ENCODE measurements at regions not wholly inside any gene's neighbourhood (a gene's known extent, or its start where the extent isn't known, plus 50 kb on each side); places are given as distances from the start of the nearest gene placed in this dataset.

DNA sequence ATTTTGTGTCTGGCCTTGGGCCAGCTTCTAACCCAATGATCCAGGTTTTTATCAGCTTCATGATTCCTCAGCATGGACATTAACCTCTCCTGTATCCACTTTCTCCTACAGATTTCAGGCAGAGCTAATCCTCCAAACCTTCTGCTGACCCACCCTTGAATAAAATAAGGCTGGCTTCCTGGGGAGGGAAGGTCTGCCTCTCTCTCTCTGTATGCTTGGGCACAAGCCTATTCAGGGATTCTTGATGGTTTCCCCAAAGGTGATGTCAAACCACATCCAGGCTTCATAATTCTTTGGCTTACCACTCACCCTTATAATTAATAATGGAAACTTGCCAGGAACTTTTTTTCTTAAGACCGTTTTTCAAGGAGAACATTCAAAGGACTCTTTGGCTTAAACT is 240.1 kb downstream of the UTP18 start:
- TF ChIP-seq, protein P1, sequence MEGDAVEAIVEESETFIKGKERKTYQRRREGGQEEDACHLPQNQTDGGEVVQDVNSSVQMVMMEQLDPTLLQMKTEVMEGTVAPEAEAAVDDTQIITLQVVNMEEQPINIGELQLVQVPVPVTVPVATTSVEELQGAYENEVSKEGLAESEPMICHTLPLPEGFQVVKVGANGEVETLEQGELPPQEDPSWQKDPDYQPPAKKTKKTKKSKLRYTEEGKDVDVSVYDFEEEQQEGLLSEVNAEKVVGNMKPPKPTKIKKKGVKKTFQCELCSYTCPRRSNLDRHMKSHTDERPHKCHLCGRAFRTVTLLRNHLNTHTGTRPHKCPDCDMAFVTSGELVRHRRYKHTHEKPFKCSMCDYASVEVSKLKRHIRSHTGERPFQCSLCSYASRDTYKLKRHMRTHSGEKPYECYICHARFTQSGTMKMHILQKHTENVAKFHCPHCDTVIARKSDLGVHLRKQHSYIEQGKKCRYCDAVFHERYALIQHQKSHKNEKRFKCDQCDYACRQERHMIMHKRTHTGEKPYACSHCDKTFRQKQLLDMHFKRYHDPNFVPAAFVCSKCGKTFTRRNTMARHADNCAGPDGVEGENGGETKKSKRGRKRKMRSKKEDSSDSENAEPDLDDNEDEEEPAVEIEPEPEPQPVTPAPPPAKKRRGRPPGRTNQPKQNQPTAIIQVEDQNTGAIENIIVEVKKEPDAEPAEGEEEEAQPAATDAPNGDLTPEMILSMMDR (conservative IDR thresholded peaks at IDR 0.05; ENCODE audit: low read depth in 2 of 2), result no peak
- TF ChIP-seq CREB1 (CRISPR knock-in tag; IDR thresholded peaks at IDR 0.05; ENCODE audit: low read depth) (no peak), EZH2phosphoT487 (IDR thresholded peaks at IDR 0.05; ENCODE audit: unreplicated experiment) (no peak), EZH2 (IDR thresholded peaks at IDR 0.05; ENCODE audit: low read depth, unreplicated experiment) (no peak), NANOG (IDR thresholded peaks at IDR 0.05; ENCODE audit: borderline replicate concordance) (no peak), POLR2AphosphoS5 (IDR thresholded peaks at IDR 0.05; ENCODE audit: low read depth) (no peak), STAT1 (IDR thresholded peaks at IDR 0.05; ENCODE audit: unreplicated experiment) (no peak)
- TF ChIP-seq, protein P2, sequence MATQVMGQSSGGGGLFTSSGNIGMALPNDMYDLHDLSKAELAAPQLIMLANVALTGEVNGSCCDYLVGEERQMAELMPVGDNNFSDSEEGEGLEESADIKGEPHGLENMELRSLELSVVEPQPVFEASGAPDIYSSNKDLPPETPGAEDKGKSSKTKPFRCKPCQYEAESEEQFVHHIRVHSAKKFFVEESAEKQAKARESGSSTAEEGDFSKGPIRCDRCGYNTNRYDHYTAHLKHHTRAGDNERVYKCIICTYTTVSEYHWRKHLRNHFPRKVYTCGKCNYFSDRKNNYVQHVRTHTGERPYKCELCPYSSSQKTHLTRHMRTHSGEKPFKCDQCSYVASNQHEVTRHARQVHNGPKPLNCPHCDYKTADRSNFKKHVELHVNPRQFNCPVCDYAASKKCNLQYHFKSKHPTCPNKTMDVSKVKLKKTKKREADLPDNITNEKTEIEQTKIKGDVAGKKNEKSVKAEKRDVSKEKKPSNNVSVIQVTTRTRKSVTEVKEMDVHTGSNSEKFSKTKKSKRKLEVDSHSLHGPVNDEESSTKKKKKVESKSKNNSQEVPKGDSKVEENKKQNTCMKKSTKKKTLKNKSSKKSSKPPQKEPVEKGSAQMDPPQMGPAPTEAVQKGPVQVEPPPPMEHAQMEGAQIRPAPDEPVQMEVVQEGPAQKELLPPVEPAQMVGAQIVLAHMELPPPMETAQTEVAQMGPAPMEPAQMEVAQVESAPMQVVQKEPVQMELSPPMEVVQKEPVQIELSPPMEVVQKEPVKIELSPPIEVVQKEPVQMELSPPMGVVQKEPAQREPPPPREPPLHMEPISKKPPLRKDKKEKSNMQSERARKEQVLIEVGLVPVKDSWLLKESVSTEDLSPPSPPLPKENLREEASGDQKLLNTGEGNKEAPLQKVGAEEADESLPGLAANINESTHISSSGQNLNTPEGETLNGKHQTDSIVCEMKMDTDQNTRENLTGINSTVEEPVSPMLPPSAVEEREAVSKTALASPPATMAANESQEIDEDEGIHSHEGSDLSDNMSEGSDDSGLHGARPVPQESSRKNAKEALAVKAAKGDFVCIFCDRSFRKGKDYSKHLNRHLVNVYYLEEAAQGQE (IDR thresholded peaks at IDR 0.05; ENCODE audit: unreplicated experiment), result no peak
